Effector CD8-positive, alpha-beta T cell (primary cell): ENCODE measurements at regions not wholly inside any gene's neighbourhood (a gene's known extent, or its start where the extent isn't known, plus 50 kb on each side); places are given as distances from the start of the nearest gene placed in this dataset.

Experiments used
- DNase-seq: peaks from one replicate; lab custom pipeline; 2025; lab: John Stamatoyannopoulos, UW

DNA sequence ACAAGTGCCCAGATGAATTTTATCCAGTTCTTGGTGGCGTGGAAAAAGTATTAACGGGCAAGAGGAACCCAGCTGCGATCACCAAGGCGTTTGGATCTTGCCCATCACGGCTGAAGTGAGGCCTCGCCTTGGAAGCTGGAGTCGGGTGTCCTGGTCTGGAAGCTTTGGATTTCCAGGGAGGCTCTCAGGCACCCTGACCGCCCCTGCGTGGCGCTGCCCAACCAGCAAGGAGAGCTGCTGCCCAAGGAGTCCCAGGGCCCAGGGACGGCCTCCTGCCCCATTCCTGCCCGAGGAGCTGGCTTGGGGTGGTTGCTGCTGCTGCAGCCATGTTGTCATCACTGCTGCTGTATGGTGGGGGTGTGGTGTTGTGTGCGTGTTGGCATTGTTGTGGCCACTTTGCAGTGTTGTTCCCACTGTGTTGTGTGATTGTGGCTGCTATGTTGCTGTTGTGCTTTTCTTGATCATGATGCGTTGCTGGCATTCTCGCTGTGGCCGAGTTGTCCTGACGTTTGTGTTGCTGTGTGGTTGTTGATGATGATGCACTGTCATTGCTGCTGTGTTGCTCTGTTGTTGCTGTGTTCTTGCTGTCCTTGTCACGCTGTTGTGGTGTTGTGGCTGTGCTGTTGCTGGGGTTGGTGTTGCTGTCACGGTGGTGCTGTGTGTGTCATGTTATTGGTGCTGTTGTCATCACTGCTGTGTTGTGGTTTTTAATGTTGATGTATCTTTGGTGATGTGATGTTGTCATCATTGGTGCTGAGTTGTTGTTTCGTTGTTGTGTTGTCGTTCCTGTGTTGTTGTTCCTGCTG is 318.8 kb downstream of the C16orf95 start:
- no peak for DNase-seq

DNA sequence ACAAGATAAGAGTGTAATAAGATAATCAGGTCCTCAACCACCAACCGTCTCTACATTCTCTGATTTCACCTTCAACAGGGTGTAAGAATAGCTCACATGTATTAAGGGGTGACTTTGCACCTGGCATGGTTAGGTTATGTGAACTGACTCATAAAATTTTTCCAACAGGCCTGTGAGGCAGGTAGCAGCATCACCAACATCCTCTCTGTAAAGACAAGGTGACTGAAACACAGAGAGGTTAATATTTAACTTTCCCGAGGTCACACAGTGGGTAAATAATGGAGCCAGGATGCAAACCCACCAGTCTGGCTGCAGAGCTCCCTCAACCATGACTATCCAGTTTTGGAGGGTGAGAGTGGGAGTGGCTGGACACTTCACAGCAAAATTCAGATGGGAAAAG is 317.2 kb downstream of the C16orf95 start:
- DNase-seq = no peak

DNA sequence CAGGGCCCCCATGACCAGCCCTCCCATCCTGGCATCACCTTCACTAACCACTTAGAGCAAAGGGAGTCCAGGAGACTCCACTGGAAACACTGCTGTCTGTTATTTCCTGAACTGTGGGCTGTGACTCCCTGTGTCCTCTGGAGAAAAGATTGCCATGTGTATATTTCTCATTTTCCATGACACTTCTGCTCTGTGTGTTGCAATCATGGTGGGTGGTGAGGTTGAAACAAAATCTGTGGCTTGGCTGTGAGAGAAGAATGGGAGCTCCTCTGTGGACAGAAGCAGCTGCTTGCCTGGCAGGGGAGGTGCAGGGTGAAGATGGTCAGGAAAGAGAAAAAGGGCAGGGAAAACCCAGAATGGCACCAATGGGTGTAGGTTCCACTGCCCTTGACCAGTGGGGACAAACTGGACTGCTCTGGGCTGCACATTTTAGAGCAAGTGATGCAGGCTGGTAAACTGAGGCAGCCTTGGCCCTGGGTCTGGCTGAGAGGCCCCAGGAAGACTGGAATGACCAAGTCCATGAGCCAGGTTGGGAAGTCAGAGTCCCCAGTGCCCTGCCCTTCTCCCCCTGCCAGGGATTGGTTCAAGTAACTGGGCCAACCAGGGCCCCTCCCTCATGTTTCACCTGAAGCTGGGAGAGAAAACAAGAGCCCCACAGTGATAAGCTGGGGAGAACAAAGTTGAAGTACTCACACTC is 314.3 kb downstream of the C16orf95 start:
- no peak for DNase-seq

DNA sequence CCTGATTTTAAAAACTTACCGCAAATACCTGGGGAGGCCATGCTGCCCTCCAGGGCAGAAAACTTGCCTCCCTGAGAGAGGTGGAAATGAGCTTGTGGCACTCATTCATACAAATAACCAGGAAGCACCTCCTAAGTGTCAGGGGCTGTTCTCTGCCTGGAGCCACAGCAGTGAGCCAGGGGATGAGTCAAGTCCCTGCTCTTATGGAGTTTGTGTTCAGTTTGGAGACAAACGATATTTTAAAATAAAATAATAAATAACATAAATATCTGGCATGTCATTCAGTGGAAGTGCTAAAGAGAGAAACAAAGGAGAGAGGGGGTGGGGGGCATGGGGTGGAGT is 313.8 kb downstream of the C16orf95 start:
- no peak for DNase-seq

DNA sequence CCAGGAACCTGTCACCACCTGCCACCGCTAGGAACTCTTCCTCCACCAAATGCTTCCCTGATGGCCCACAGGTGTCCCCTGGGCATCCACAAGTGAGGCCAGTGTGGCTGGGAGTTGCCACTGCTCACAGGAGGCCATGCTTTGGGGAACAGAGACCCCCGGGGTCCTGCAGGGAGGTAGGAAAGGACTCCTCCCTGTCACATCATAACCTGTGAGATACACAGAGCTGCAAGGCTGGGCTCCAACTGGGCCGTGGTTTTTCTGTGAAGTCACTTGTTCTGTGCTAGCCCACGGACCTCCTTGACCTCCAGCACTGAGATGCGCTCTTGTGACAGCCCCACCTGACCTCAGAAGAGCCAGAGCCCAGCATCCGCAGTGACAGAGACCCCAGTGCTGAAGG is 311.2 kb downstream of the C16orf95 start:
- no peak for DNase-seq

DNA sequence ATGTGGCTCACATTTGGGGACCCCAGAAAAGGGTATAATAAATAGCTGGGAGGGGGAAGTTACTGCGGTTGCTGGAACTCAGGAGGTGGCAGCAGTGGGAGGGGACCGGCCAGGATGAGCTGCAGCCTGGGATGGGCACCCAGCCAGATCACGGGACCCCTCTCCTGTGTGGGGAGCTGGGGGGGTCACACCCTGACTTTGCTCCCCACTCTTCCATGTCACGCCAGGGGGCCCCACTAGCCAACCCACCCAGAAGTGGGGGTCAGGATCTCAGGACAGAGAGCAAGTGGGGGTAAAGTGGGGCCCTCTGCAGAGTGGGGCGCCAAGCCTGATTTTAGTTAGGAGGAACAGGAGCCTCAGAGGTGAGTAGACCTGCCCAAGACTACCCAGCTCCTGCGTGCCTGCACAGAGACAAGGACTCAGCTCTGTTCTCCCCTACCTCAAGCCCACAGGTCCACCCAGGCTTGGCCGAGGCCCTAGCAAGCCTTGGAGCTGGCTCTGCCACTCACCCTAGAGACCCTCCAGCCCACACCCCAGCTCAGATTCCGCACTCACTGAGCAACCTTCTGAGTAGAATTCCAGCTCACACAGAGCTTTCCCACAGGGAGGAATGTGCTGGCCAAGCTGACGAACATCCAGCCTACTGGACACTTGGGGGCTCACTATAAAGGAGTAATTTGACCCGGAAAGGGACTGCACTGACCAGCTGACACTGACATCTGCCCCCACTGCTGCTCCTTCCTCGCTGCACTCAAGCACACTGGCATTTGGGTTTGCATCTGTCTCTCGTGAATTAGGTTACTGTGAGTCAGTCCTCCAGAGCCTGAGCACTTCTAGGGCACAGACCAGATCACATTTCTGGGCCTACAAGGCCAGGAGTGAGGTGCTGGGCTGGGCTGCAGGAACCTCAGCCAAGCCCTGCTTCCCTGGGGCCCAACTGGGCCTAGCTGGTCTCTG is 310.1 kb downstream of the C16orf95 start:
- no peak for DNase-seq

DNA sequence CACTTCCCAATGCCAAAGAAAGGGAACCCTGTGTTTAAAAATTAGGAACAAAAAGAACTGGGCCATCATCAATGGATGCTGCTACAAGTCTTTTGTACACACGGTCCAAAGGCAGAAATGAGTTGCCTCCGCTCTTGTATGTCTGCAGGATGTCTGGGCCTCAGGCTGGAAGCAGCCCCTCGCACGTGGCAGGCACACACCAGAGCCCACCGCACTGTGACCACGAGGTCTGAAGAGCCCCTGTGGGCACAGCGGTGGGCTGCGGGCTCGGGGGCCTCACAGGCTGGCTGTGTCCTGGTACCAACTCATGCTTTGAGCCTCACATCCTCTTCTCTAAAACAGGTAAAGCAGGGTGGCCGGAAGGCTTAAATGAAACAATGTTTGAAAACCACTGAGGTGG is 309.3 kb downstream of the C16orf95 start:
- DNase-seq = no peak

DNA sequence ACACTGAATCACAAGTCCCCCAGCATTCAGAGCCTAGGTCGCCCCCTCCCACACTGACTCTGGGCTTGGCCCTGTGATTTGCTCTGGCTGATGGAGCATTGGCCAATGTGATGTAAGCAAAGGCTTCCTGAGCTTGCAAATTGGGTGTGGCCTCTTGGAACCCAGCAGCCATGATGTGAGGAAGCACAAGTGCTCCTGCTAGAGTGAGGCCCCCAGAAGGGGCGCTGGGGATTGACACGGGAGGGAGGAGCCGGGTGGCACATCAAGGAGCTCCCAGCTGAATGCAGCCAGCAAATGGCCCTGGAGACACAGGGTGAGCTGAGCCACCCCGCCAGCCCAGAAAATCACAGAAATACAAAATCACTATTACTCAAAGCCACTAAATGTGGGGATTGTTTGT is 308.5 kb downstream of the C16orf95 start:
- DNase-seq = no peak

DNA sequence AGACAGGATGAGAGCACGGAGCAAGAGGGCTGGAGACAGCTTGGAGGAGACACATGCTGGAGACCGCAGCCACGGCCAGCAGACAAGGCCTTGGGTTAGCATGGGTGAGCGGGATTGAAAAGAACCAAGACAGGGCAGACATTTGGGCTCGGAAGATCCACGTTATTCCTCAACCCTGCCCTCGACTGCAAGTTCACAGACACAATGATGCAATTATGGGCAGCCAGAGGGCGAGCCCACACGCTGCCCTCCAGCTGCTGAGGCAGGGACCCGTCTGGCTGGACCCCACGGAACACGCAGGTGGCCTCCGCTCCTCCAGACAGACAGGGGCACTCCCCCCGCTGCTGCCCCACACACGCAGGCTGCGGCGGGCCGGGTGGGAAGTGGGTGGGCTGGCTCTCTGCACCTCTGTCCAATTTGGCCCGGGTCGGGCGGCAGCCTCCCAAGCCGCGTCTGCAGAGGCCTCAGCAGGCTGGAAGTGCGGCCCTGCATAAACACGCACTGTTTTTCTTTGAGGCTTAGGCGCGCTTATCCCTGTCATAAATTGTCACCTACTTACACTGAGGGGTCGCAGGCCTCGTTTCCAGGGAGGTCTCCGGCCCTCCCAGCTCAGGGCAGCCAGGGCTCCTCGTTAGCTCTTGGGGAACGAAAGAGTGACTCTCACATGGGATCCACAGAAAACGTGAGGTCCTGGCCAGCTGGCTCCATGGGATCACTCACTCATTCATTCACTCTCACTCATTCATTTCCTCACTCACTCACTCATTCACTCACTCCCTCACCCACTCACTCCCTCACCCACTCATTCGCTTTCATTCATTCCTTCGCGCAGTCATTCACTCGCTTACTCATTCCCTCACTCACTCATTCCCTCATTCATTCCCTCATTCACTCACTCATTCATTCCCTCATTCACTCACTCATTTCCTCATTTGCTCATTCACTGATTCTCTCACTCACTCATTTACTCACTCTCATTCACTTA is 303.9 kb downstream of the C16orf95 start:
- no peak for DNase-seq

DNA sequence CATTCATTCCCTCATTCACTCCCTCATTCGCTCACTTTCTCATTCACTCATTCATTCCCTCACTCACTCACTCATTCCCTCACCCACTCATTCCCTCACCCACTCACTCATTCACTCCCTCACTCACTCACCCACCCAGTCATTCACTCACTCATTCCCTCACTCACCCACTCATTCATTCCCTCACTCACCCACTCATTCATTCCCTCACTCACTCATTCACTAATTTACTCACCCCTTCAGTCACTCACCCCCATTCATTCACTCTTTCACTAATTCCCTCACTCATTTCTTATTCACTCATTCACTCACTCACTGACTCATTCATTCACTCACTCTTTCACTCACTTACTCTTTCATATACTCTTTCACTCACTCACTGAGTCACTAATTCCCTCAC is 303.1 kb downstream of the C16orf95 start:
- DNase-seq = no peak

DNA sequence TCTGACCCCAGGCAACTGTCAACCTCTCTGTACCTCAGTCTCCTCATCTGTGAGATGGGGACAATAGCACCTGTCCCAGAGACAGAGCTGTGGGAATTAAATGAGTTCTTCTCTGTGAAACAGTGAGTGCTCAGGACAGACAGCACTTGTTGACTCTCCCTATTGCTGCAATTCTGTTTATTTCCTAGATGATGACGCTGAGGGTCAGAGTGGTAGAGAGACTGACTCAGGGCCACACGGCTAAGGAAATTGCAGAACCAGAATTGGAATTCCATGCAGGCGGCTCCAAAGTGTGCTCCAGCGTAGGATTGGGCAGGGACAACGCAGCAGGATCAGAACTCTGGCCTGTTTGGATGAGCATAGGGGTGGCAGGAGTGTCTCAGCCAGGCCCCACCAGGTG is 302.2 kb downstream of the C16orf95 start:
- no peak for DNase-seq

DNA sequence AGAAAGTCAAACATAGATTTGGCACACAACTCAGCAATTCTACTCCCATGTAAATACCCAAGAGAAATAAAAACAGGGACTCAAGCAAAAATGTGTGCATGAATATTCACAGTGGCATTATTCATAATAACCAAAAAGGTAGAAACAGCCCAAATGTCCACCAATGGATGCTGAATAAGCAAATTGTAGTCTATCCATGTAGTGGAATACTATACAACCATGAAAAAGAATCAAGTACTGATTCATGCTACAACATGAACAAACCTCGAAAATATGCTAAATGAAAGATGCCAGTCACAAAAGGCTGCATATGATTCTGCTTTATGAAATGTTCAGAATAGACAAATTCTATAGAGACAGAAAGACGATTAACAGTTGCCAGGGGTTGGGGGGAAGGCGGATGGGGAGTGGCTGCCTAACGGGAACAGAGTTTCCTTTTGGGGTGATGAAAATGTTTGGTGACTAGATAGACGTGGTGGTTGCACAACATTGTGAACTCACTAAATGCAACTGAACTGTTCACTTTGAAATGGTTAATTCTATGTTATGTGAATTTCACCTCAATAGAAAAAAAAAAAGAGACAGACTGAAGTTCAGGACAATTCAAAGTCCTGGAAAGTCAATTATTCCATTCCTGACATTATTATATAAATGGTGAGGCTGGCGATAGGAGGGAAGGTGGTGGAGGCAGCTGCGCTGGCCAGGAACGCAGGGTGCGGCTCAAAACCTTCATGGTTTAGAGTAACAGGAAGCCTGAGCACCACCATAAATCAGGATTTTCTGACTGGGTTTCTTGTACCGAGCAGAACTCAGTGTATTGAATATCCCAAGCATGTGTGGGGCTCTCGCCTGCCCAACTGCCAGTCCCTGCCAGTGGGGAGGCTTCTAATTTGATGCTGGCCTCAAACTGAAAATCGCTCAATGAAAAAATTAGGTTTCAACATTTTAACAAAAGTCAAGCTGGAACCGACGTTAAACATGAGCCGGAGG is 300.9 kb downstream of the C16orf95 start:
- no peak for DNase-seq

DNA sequence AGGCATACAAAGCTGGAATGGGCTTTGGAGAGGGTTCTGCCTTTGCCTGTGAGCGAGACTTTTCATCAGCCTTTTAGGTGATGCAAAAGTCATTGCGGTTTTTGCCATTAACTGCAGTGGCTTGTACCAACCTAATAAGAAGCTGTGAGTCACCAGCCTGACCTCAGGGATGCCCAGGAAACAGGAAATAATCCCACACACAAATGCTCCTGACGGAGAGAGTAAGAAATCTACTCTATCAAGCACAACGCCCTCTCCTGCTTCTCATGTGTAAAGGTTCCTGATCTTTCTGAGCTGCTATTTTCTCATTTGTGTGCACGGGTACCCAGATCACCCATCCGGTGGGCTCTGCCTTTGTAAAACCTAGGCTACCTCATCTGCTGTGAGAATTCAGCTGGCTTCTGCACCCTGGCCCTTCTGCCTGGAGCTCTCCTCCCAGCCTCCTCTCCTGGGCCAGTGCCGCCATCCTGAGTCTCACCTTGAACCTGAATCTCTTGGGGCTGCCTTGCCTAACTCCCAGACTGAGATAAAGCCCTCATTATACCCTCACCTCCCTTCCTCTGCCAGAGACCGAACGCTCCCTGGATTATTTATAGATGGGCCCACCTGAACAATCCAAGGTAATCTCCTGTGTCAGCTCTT is 299.7 kb downstream of the C16orf95 start:
- no peak for DNase-seq

DNA sequence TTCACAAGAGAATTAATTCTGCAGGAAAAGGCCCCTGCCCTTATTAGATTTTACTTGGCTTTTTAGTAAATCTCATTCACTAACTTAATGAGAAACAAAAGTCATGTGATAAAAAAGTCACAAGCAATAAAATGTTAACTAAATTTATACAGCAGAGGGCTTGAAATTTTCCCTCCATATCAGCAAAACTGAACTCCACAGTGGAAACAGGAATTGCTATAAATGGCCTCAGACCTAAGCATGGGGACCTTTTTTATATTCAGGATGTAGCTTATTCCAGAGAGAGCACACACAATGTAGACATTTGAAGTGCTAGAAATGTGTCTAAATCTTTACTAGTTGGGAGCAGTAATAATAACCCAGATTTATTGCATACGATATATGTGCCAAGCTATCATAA is 291.5 kb downstream of the C16orf95 start:
- no peak for DNase-seq

DNA sequence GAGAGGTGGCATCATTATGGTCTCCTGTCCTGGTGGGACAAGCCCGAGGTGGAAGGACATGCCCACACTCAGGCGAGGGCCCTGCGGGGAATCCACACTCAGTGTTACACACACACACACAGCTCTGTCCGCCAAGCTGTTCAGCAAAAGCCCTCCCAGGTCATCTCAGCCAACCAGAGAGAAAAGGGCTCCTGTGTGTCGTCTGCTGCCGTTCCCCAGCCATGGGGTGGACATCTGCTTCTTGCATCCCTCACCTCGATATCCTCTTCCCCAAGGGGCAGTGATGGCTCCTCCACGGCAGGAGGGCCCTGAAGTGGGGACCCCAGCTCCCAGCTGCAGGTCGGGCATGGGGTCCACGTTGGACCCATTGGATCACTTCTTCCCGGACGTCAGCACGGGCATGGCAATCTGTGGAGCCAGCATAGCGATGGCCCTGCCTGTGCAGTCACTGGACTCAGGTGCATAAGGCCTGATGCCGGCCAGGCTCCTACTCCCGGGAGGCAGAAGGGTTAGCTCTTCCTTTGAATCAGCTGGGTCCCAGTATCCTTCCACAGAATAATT is 290.1 kb downstream of the C16orf95 start:
- no peak for DNase-seq

DNA sequence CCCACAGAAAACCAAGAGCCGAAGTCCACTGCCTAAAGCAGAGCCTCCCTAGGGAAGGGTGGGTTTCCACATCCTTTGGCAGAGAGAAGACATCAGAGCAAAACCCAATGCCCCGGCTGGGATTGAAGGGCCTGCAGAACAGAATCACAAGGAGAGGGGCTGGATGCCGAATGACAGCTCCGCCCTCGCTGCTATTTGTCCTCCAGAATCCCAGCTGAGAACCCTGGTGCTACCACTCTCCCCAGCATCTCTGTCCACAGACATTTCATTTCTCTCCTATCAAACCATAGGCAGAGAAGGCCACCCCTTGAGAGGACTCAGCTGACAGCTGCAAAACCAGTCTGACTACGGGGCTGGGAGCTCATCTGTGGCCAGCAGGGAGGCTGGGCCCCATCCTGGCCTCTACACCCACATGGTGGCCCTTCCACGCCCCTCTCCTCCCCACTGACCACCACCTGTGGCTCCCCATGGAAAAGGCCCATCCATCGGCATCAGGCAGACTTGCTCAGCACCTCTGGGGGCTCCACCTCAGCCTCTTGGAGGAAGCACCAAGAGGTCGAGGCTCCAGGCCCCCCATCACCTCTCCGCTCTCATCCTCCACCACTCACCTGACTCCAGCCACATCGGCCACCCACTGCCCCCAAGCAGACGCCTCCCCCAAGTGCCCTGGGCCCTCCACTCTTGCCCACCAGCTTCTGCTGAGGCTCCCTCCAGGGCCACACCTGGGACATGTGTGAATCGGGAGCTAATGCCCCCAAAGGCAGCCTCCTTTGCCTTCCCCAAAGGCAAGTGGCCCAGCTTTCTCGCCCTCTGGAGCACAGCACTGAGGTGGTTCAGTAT is 288.5 kb downstream of the C16orf95 start:
- DNase-seq = no peak

DNA sequence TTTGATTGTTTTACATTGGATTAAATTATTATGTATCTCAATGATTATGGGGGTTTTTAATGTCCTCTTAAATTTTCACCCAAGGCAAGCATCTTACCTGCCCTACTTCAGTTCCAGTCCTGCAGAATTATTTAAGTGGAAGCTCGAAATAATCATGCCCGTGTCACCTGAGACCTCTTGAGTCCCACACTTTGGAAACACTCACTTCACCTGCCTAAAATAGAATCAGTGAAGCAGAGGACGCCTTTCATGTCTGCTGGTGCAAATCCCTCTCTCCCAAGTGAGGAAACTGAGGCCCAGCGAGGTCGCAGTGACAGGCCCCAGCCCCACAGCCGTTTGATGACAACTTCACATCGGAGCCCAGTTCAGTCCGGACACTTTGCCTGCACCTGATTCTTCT is 284.6 kb downstream of the C16orf95 start:
- no peak for DNase-seq

DNA sequence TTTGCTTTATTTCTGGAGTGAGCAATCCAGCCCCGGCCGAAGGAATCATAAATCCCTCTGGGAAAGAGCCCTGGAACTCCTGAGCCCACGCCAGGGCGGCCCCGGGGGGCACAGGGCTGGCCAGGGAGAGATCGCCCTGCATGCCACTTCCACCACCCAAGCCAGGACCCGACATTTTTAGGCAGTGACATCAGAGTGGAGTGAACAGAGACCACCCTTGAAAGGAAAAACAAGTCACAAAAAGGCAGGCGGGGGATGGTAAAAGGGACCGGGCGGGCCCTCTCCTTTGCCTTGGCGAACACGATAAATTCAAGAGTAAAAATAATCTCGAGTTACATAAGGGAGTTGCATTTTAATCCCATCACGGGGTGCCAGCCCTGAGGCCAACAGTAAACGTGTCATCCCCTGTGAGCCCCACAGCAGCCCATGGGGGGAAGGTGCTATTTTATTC is 284.1 kb downstream of the C16orf95 start:
- DNase-seq = no peak
